ENCODE measurements at regions not wholly inside any gene's neighbourhood (a gene's known extent, or its start where the extent isn't known, plus 50 kb on each side); places are given as distances from the start of the nearest gene placed in this dataset.

DNA sequence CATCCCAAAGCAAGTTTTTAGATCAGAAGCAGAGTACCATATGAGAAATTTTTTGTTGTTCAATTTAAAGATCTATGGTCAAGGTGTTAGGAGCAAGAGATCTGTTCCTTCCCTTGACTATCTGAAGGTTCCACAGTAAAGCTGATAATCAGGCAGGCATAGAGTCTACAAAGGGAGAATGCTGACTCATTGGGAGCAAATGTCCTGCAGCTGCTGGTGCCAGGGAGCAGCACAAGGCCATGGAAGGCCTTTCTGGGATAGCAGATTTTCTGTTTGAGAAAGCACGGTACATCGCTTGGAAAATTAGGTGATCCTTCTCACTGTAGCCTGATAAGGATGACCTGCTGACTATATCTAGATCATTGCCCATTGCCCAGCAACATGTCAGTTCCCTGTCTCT is 210.1 kb upstream of the C1orf87 start:
- Histone ChIP-seq H3K4me3 (no peak overlapping the region), H3K36me3 (no peaks in the 10 kb centered on the region), H3K27me3 (no peaks in the 10 kb centered on the region), H3K4me1 (peaks cover 0 to 14% (median 4%) of the 10 kb centered on the region in 4 donors), H3K27ac (no peak overlapping the region), H3K9me3 (no peaks in the 10 kb centered on the region)
- WGBS, 2 donors, result 96 to 99% methylated on average over 2 of the region's 2 CpGs
- no peak for DNase-seq
- intact Hi-C loops (cut with DNase I), result no loop called here
- TF ChIP-seq POLR2A (IDR thresholded peaks at IDR 0.05) (no peak), EP300 (IDR thresholded peaks at IDR 0.05) (no peak), POLR2AphosphoS5 (IDR thresholded peaks at IDR 0.05) (no peak)
- TF ChIP-seq, protein P1, sequence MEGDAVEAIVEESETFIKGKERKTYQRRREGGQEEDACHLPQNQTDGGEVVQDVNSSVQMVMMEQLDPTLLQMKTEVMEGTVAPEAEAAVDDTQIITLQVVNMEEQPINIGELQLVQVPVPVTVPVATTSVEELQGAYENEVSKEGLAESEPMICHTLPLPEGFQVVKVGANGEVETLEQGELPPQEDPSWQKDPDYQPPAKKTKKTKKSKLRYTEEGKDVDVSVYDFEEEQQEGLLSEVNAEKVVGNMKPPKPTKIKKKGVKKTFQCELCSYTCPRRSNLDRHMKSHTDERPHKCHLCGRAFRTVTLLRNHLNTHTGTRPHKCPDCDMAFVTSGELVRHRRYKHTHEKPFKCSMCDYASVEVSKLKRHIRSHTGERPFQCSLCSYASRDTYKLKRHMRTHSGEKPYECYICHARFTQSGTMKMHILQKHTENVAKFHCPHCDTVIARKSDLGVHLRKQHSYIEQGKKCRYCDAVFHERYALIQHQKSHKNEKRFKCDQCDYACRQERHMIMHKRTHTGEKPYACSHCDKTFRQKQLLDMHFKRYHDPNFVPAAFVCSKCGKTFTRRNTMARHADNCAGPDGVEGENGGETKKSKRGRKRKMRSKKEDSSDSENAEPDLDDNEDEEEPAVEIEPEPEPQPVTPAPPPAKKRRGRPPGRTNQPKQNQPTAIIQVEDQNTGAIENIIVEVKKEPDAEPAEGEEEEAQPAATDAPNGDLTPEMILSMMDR (IDR thresholded peaks at IDR 0.05), result no peak

DNA sequence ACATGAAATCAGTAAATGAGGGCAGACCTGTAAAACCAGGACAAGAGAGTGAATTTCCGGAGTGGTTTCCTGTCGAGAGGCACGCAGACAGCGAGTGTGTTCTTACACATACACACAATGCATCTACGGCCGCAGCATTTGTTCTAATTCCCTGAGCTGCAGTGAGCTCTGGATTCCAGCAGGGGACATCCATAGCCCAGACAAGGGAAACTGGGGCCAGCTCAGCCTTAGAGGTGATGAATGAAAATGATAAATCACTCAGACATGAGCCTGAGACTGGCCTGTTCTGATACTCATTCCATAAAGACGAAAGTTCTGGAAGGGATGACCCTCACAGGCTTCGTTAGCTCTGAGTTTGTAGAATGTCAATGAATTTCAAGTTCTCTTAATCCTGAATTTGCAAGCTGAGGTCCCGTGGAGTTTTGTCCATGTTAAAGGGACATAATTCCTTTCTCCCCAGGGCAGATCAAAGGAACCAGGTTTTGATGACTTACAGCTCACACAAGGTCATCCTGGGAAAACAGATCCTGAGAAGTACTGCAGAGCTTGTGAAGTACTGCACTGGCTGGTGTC is 207.9 kb upstream of the C1orf87 start:
- WGBS, 2 donors, result 6 to 21% methylated on average over 9 of the region's 9 CpGs
- peaks cover 0 to 14% (median 4%) of the 10 kb centered on the region in 4 donors for H3K4me1 ChIP-seq
- intact Hi-C loops (cut with DNase I), result no loop called here
- TF ChIP-seq, protein P1 (IDR thresholded peaks at IDR 0.05), result peak; percentile 15 to 73 (median 68)
- TF ChIP-seq POLR2A (IDR thresholded peaks at IDR 0.05), result no peak
- TF ChIP-seq EP300 (IDR thresholded peaks at IDR 0.05), result no peak
- TF ChIP-seq POLR2AphosphoS5 (IDR thresholded peaks at IDR 0.05), result no peak
- no peaks in the 10 kb centered on the region for H3K9me3 ChIP-seq
- DNase-seq, result peak; percentile 69
- no peaks in the 10 kb centered on the region for H3K36me3 ChIP-seq
- H3K27ac ChIP-seq, result no peak overlapping the region
- H3K4me3 ChIP-seq, result no peak overlapping the region
- no peaks in the 10 kb centered on the region for H3K27me3 ChIP-seq

DNA sequence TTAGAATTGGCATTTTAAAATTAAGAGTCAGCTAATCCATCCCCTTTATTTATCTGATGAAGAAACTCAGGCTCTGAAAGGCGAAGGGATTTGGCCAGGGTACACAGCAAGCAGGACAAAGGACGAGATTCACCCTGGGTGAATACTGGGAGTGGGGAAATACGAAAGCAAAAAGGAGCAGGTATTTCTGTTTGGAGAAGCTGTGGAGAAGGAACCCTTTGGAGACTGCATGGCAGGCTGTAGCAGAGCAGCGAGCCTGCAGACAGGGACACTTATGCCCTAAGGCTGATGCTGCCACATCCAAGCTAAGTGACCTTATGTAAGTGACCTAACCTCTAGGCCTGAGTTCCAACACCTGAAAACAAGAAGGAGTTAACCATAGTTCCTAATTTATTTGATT is 207.2 kb upstream of the C1orf87 start:
- no peak overlapping the region for H3K4me3 ChIP-seq
- H3K36me3 ChIP-seq, result no peaks in the 10 kb centered on the region
- WGBS, 2 donors, result 88 to 92% methylated on average over 4 of the region's 4 CpGs
- peak overlapping the region in 1 of 4 donors; percentile 19 for H3K27ac ChIP-seq
- peaks cover 0 to 14% (median 4%) of the 10 kb centered on the region in 4 donors for H3K4me1 ChIP-seq
- H3K9me3 ChIP-seq, result no peaks in the 10 kb centered on the region
- intact Hi-C loops (cut with DNase I), result no loop called here
- no peaks in the 10 kb centered on the region for H3K27me3 ChIP-seq
- DNase-seq, result no peak
- TF ChIP-seq EP300 (IDR thresholded peaks at IDR 0.05) (no peak), POLR2A (IDR thresholded peaks at IDR 0.05) (no peak), POLR2AphosphoS5 (IDR thresholded peaks at IDR 0.05) (no peak)
- TF ChIP-seq, protein P1 (IDR thresholded peaks at IDR 0.05), result no peak

DNA sequence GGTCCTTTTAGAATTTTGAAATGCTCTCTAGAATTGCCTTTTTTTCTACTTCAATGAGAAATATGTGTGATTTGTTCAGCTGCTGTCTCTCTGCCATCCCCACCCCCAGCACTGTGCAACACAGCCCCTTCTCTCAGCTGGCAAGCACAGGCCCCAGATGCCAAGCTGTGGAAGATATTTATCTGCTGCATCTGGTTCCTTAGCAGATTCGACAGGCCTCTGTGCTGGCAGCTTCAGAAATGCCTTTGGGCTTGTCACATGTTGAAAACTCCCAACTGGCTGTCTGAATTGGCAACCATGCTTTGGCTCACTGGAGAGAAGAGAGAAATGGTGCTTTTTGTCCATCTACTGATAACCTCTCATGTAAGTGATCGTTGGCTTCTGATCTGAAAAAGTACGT is 206.7 kb upstream of the C1orf87 start:
- intact Hi-C loops (cut with DNase I), result no loop called here
- DNase-seq, result no peak
- Histone ChIP-seq H3K4me3 (no peak overlapping the region), H3K4me1 (peaks cover 0 to 14% (median 4%) of the 10 kb centered on the region in 4 donors), H3K27ac (no peak overlapping the region), H3K27me3 (no peaks in the 10 kb centered on the region), H3K36me3 (no peaks in the 10 kb centered on the region), H3K9me3 (no peaks in the 10 kb centered on the region)
- TF ChIP-seq EP300 (IDR thresholded peaks at IDR 0.05), result no peak
- TF ChIP-seq, protein P1 (IDR thresholded peaks at IDR 0.05), result no peak
- TF ChIP-seq POLR2A (IDR thresholded peaks at IDR 0.05), result no peak
- TF ChIP-seq POLR2AphosphoS5 (IDR thresholded peaks at IDR 0.05), result no peak
- 52 to 67% methylated on average over 3 of the region's 3 CpGs for WGBS, 2 donors

DNA sequence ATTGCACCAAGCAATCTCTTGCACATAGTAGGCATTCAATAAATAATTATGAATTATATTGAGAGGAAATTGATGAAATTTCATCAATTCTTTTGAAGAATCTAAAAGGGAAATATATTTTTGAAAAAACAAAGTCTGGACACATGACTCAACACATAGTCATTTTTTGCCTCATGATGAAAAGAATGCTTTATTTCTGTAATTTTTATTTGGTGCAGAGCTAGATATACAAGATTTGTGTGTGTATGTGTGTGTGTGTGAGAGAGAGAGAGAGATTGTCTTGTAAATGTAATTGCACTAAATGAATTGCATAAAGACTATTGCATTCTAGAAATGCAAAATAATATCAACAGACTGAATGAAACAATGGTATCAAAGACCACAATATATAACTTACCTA is 206.2 kb upstream of the C1orf87 start:
- no peak for TF ChIP-seq EP300 (IDR thresholded peaks at IDR 0.05)
- TF ChIP-seq POLR2AphosphoS5 (IDR thresholded peaks at IDR 0.05), result no peak
- TF ChIP-seq, protein P1 (IDR thresholded peaks at IDR 0.05), result no peak
- no peak for TF ChIP-seq POLR2A (IDR thresholded peaks at IDR 0.05)
- no peaks in the 10 kb centered on the region for H3K9me3 ChIP-seq
- H3K4me1 ChIP-seq, result peaks cover 0 to 14% (median 4%) of the 10 kb centered on the region in 4 donors
- no peak for DNase-seq
- no peaks in the 10 kb centered on the region for H3K27me3 ChIP-seq
- no peak overlapping the region for H3K27ac ChIP-seq
- no peak overlapping the region for H3K4me3 ChIP-seq
- no peaks in the 10 kb centered on the region for H3K36me3 ChIP-seq
- intact Hi-C loops (cut with DNase I), result no loop called here
